ACC112 (cell line): ENCODE measurements at regions not wholly inside any gene's neighbourhood (a gene's known extent, or its start where the extent isn't known, plus 50 kb on each side); places are given as distances from the start of the nearest gene placed in this dataset.

Experiments used
- H2AFZ ChIP-seq: fragments of 200-600 bp; sonication (generic); one replicate; pipeline ENCODE4 v1.6.0; 2017; ENCODE audit warnings: antibody characterized with exemption, low read length; ENCODE audit not compliant: unreplicated experiment
- H3K27ac ChIP-seq: fragments of 200-600 bp; sonication (generic); 2 replicates; pipeline ENCODE4 v1.5.1; 2014; ENCODE audit warnings: low read depth, mild to moderate bottlenecking, antibody characterized with exemption, low read length, moderate library complexity
- H3K27me3 ChIP-seq: fragments of 200-600 bp; sonication (generic); 2 replicates; pipeline ENCODE4 v1.6.1; 2014; ENCODE audit warnings: mild to moderate bottlenecking, antibody characterized with exemption, low read length, moderate library complexity, mixed read lengths; ENCODE audit not compliant: insufficient read depth
- H3K36me3 ChIP-seq: fragments of 200-600 bp; sonication (generic); 2 replicates; pipeline ENCODE4 v1.6.1; 2016; ENCODE audit warnings: mild to moderate bottlenecking, antibody characterized with exemption, low read length, moderate library complexity, mixed read lengths; ENCODE audit not compliant: insufficient read depth
- H3K4me1 ChIP-seq: fragments of 200-600 bp; sonication (generic); one replicate; pipeline ENCODE4 v1.6.1; 2016; ENCODE audit warnings: low read length, mixed read lengths; ENCODE audit not compliant: insufficient read depth, unreplicated experiment, control insufficient read depth
- H3K4me3 ChIP-seq: fragments of 200-600 bp; sonication (generic); 2 replicates; pipeline ENCODE4 v1.5.1; 2014; ENCODE audit warnings: mild to moderate bottlenecking, low read depth, low read length
- H3K79me2 ChIP-seq: fragments of 200-600 bp; sonication (generic); one replicate; pipeline ENCODE4 v1.6.0; 2016; ENCODE audit warnings: low read length; ENCODE audit not compliant: control insufficient read depth, unreplicated experiment, insufficient read depth

DNA sequence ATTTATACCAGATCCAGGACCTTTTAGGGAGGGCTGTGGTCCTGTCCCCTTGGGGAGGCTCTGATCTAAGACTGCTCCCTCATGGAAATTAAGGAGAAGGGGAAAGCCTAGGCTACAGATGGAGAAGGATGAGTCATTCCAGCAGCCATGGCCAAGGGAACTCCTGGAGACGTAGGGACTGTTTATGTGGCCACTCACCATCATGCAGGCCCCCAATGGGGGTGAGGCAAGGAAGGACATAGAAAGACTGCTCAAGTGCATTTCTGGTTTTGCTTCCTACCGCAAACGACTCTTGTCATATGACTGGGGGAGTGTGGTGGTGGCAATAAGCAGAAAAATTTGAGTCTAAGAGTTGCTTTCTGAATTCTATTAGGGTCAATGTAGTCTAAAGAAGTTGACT lies 54.0 kb upstream of the CYP1B1 start:
- Histone ChIP-seq H3K27ac (no peak overlapping the region), H3K36me3 (no peaks in the 10 kb centered on the region), H3K79me2 (no peaks in the 10 kb centered on the region), H3K4me1 (no peaks in the 10 kb centered on the region), H2AFZ (no peak overlapping the region), H3K27me3 (no peaks in the 10 kb centered on the region), H3K4me3 (no peak overlapping the region)

DNA sequence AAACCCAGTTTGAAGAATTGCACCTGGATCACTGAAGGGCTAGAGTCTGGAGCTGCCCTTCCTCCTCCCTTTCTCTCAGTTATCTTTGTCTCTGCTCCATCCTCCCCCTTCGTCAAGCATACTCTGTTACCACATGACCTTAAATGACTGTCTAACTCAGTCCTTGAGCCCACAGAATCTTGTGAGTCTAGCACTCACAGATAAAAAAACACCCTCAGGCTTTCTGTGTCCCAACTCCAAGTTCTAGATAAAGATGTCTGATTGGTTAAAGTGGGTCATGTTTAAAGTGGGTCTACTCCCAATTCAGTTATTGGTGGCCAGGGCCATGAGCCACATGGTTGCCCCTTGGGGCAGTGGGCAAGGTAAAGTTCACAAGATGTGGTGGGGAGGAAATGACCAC lies 53.5 kb upstream of the CYP1B1 start:
- no peak overlapping the region for H2AFZ ChIP-seq
- H3K4me1 ChIP-seq: no peaks in the 10 kb centered on the region
- no peak overlapping the region for H3K27ac ChIP-seq
- no peaks in the 10 kb centered on the region for H3K36me3 ChIP-seq
- H3K4me3 ChIP-seq: no peak overlapping the region
- H3K79me2 ChIP-seq: no peaks in the 10 kb centered on the region
- no peaks in the 10 kb centered on the region for H3K27me3 ChIP-seq

DNA sequence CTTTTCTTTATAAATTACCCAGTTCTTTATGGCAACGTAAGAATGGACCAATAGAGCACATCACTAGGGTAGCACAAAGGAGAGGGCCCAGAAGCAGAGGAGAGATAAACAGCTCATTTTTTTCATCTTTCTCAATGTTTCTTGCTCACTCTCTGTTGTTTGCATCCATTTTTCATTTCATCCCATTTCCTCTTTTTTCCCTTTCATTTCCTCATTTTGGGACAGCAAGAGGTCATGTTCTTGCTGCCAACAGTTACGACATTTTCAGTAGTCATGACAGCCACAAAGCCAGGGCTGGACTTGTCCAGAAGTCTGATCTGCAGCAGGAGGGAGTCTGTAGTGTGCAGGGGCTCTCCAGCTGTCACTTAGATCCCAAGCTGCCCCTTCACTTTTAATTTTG lies 52.7 kb upstream of the CYP1B1 start:
- no peak overlapping the region for H2AFZ ChIP-seq
- H3K27me3 ChIP-seq: no peaks in the 10 kb centered on the region
- H3K27ac ChIP-seq: no peak overlapping the region
- no peaks in the 10 kb centered on the region for H3K79me2 ChIP-seq
- no peak overlapping the region for H3K4me3 ChIP-seq
- H3K4me1 ChIP-seq: no peaks in the 10 kb centered on the region
- no peaks in the 10 kb centered on the region for H3K36me3 ChIP-seq

DNA sequence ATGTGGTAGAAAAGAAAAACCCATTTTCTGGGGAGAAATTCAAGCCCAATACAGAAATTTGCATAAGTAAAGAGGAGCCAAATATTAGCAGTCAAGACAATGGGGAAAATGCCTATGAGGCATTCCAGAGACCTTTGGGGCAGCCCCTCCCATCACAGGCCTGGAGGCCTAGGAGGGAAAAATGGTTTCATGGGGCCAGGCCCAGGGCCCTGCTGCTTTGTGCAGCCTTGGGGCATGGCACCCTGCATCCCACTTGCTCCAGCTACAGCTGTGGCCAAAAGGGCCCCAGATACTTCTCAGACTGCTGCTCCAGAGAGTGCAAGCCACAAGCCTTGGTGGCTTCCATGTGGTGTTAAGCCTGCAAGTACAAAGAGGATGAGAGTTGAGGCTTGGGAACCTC lies 51.3 kb upstream of the CYP1B1 start:
- no peaks in the 10 kb centered on the region for H3K27me3 ChIP-seq
- H3K27ac ChIP-seq: no peak overlapping the region
- no peaks in the 10 kb centered on the region for H3K79me2 ChIP-seq
- H3K4me3 ChIP-seq: no peak overlapping the region
- H3K4me1 ChIP-seq: peaks cover 5% of the 10 kb centered on the region
- no peak overlapping the region for H2AFZ ChIP-seq
- H3K36me3 ChIP-seq: no peaks in the 10 kb centered on the region

DNA sequence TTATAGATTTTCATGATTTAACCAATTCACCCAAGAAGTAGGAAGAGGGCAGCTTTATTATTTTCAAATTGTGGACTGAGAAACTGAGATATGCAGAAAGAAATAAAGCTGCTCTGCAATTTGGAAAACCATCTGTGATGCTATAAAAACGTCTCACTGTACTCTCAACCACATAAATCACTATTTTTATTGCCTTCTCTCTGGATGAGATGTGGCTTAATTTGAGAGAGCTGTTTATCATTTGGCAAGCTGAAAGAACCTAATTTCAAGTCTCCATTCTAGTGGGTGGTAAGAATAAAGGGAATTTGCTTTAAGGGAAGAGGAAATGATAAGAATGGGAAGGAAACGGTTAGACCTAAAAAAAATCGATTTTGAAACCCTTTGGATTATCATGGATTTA lies 49.9 kb upstream of the CYP1B1 start:
- Histone ChIP-seq H2AFZ (no peak overlapping the region), H3K79me2 (no peaks in the 10 kb centered on the region), H3K4me3 (no peak overlapping the region), H3K27me3 (no peaks in the 10 kb centered on the region), H3K27ac (no peak overlapping the region), H3K4me1 (peaks cover 11% of the 10 kb centered on the region), H3K36me3 (no peaks in the 10 kb centered on the region)
